Endothelial cell of umbilical vein (primary cell): ENCODE measurements at regions not wholly inside any gene's neighbourhood (a gene's known extent, or its start where the extent isn't known, plus 50 kb on each side); places are given as distances from the start of the nearest gene placed in this dataset.

Experiments used
- BruUV-seq: library from RNA; stranded (reverse); fragments of 400-500 nt; replicated peaks from 2 replicates; lab custom pipeline; 2021; lab: Mats Ljungman, UMichigan
- CTCF ChIA-PET: fragments of 300-600, 350-600 bp; sonication (Branson Sonifier 250); formaldehyde crosslinking; loops from one replicate; lab custom pipeline; 2021; ENCODE audit warnings: antibody characterized with exemption, inconsistent platforms; lab: Charles Lee
- POLR2A ChIA-PET: fragments of 300-600, 350-600 bp; sonication (Branson Sonifier 250); formaldehyde crosslinking; loops from one replicate; lab custom pipeline; 2021; ENCODE audit warnings: antibody characterized with exemption, inconsistent platforms; lab: Charles Lee
- DNase-seq: peaks from one replicate; pipeline ENCODE4 v3.0.0-alpha.2; 2011; ENCODE audit warnings: low read depth, low spot score
- FAIRE-seq: peaks from 2 replicates; lab custom pipeline; 2011; peaks lifted over from hg19 to GRCh38; lab: Jason Lieb, UNC
- H2AFZ ChIP-seq: 2 replicates; pipeline ENCODE4 v1.6.0; 2012; ENCODE audit warnings: low read depth, low read length, control low read depth, inconsistent platforms
- H3K27ac ChIP-seq: 2 replicates; pipeline ENCODE4 v1.5.1; 2011; ENCODE audit warnings: low read depth, mild to moderate bottlenecking, control low read depth, low read length, moderate library complexity; ENCODE audit not compliant: insufficient read depth
- H3K27me3 ChIP-seq, 2 experiments: 2 replicates each; pipeline versions ENCODE4 v1.6.0 to v1.6.1; 2011; ENCODE audit warnings: low read length in 2 of 2, mixed read lengths in 1 of 2; ENCODE audit not compliant: control insufficient read depth in 2 of 2, insufficient read depth in 2 of 2
- H3K36me3 ChIP-seq, 2 experiments: 2 replicates in 1 of 2; 3 replicates in 1 of 2; pipeline ENCODE4 v1.5.1; 2011; ENCODE audit warnings: low read length in 2 of 2, mild to moderate bottlenecking in 1 of 2, moderate library complexity in 1 of 2; ENCODE audit not compliant: control insufficient read depth in 2 of 2, insufficient read depth in 2 of 2; ENCODE audit errors: extremely low read depth in 1 of 2
- H3K4me1 ChIP-seq: 3 replicates; pipeline ENCODE4 v1.5.1; 2011; ENCODE audit warnings: mild to moderate bottlenecking, low read length; ENCODE audit not compliant: control insufficient read depth, insufficient read depth; ENCODE audit errors: extremely low read depth
- H3K4me2 ChIP-seq: 2 replicates; pipeline ENCODE4 v1.6.1; 2011; ENCODE audit warnings: low read length, control low read depth, mixed read lengths; ENCODE audit not compliant: insufficient read depth
- H3K4me3 ChIP-seq, 3 experiments: fragments of 200-600 bp in 1 of 3; sonication (generic), shearing (Covaris generic) in 1 of 3; replicated peaks in 1 of 3; 2 replicates each; pipeline ENCODE4 v1.5.1; 2011 to 2016; ENCODE audit warnings: control low read depth in 3 of 3, low read length in 3 of 3, mild to moderate bottlenecking in 2 of 3, inconsistent platforms in 1 of 3, low read depth in 1 of 3, moderate library complexity in 1 of 3; ENCODE audit not compliant: insufficient read depth in 1 of 3
- H3K79me2 ChIP-seq: 2 replicates; pipeline ENCODE4 v1.6.0; 2012; ENCODE audit warnings: low read length, inconsistent platforms; ENCODE audit not compliant: control insufficient read depth, insufficient read depth
- H3K9ac ChIP-seq: replicated peaks from 2 replicates; pipeline ENCODE3; 2011; ENCODE audit warnings: low read length, control low read depth; ENCODE audit not compliant: insufficient read depth; ENCODE audit errors: extremely low read depth
- H3K9me1 ChIP-seq: replicated peaks from 3 replicates; pipeline ENCODE4 v1.6.0; 2011; ENCODE audit warnings: mild to moderate bottlenecking, low read length; ENCODE audit not compliant: control insufficient read depth, insufficient read depth; ENCODE audit errors: extremely low read depth
- H3K9me3 ChIP-seq: replicated peaks from 2 replicates; pipeline ENCODE4 v1.5.1; 2012; ENCODE audit warnings: low read length, inconsistent platforms; ENCODE audit not compliant: control insufficient read depth, insufficient read depth
- H4K20me1 ChIP-seq: replicated peaks from 2 replicates; pipeline ENCODE3; 2011; ENCODE audit warnings: mild to moderate bottlenecking, low read length; ENCODE audit not compliant: control insufficient read depth, insufficient read depth; ENCODE audit errors: extremely low read depth
- CTCF ChIP-seq, 2 donors: IDR thresholded peaks; 1 replicate in 1 of 2; 2 replicates in 1 of 2; pipeline ENCODE4 v1.5.1; 2011; ENCODE audit warnings: low read length in 2 of 2, mild to moderate bottlenecking in 2 of 2, moderate library complexity in 2 of 2, control low read depth in 1 of 2, inconsistent platforms in 1 of 2, low read depth in 1 of 2; ENCODE audit not compliant: insufficient read depth in 1 of 2; ENCODE audit errors: extremely low read depth in 1 of 2
- EZH2 ChIP-seq: IDR thresholded peaks from 2 replicates; pipeline ENCODE4 v1.6.1; 2012; ENCODE audit warnings: borderline replicate concordance, low read depth, mild to moderate bottlenecking, moderate library complexity, low read length, inconsistent platforms; ENCODE audit not compliant: severe bottlenecking
- FOS ChIP-seq: IDR thresholded peaks from 2 replicates; pipeline ENCODE4 v1.6.1; 2011; ENCODE audit warnings: mild to moderate bottlenecking, low read length, moderate library complexity, borderline replicate concordance; ENCODE audit not compliant: insufficient read depth
- GATA2 ChIP-seq: IDR thresholded peaks from 2 replicates; pipeline ENCODE4 v1.7.0; 2011; ENCODE audit warnings: low read depth, mild to moderate bottlenecking, moderate library complexity, mixed read lengths, low read length; ENCODE audit not compliant: insufficient read length, insufficient read depth
- JUN ChIP-seq: IDR thresholded peaks from 2 replicates; pipeline ENCODE4 v1.6.1; 2011; ENCODE audit warnings: borderline replicate concordance, low read depth; ENCODE audit not compliant: insufficient read length, insufficient read depth
- MAX ChIP-seq: IDR thresholded peaks from 2 replicates; pipeline ENCODE4 v1.6.1; 2011; ENCODE audit not compliant: insufficient read depth, insufficient read length
- MYC ChIP-seq: IDR thresholded peaks from one replicate; pipeline ENCODE4 v1.6.1; 2011; ENCODE audit warnings: mild to moderate bottlenecking, low read depth, low read length
- POLR2A ChIP-seq: IDR thresholded peaks from 2 replicates; pipeline ENCODE4 v1.6.1; 2012; ENCODE audit warnings: low read depth, mild to moderate bottlenecking, control low read depth, low read length
- POLR2AphosphoS5 ChIP-seq: IDR thresholded peaks from 2 replicates; pipeline ENCODE4 v1.6.1; 2012; ENCODE audit warnings: low read depth, mild to moderate bottlenecking, control low read depth, low read length, moderate library complexity; ENCODE audit not compliant: insufficient read depth
- dilution Hi-C: fragments of 300-500 bp; cut with MboI; formaldehyde crosslinking; loops from one replicate; pipeline ENCODE4 v1.15.0; 2019; ENCODE audit warnings: low sequenced_read_pairs; ENCODE audit not compliant: extremely low pct_ligation_motif_present
- intact Hi-C: fragments of 100-400 bp; cut with micrococcal nuclease; formaldehyde crosslinking; loops from one replicate; pipeline ENCODE4 v1.10.0; 2022

GRCh38 chr21:21973806-21974205, 975.6 kb downstream of the NCAM2 start:
- Histone ChIP-seq H3K36me3 (no peaks in the 10 kb centered on the region), H4K20me1 (no peaks in the 10 kb centered on the region), H3K27ac (no peak overlapping the region), H3K79me2 (no peaks in the 10 kb centered on the region), H3K4me3 (no peak overlapping the region), H3K9me3 (no peaks in the 10 kb centered on the region), H3K9me1 (no peaks in the 10 kb centered on the region), H3K4me1 (no peaks in the 10 kb centered on the region), H3K9ac (no peak overlapping the region), H3K27me3 (no peaks in the 10 kb centered on the region), H3K4me2 (no peak overlapping the region), H2AFZ (no peak overlapping the region)
- BruUV-seq, result no TSS peak
- POLR2A ChIA-PET, result no interaction called here
- CTCF ChIA-PET, result no interaction called here
- TF ChIP-seq MAX (no peak), FOS (no peak), POLR2A (no peak), JUN (no peak), CTCF (IDR thresholded peaks at IDR 0.05; ENCODE audit: extremely low read depth in 1 of 2, insufficient read depth in 1 of 2, low read depth in 1 of 2, low read length in 2 of 2) (no peak), GATA2 (no peak), MYC (no peak), POLR2AphosphoS5 (no peak), EZH2 (no peak)
- intact Hi-C loops (no loop called here), dilution Hi-C loops (no loop called here)
- DNase-seq, result no peak
- no peak for FAIRE-seq
